HG03103 (cell line): ENCODE measurements at regions not wholly inside any gene's neighbourhood (a gene's known extent, or its start where the extent isn't known, plus 50 kb on each side); places are given as distances from the start of the nearest gene placed in this dataset.

Experiments used
- ATAC-seq: cut with Tn5 transposase; IDR thresholded peaks from one replicate; pipeline ENCODE4 v1.9.1; 2021; ENCODE audit warnings: low read depth; ENCODE audit not compliant: unreplicated experiment

GRCh38 chr10:131618587-131619267 lies 282.1 kb upstream of the PPP2R2D start:
- ATAC-seq: no peak

- no peak for ATAC-seq
Observed at GRCh38 chr10:131620314-131620713, 280.5 kb upstream of the PPP2R2D start.

DNA sequence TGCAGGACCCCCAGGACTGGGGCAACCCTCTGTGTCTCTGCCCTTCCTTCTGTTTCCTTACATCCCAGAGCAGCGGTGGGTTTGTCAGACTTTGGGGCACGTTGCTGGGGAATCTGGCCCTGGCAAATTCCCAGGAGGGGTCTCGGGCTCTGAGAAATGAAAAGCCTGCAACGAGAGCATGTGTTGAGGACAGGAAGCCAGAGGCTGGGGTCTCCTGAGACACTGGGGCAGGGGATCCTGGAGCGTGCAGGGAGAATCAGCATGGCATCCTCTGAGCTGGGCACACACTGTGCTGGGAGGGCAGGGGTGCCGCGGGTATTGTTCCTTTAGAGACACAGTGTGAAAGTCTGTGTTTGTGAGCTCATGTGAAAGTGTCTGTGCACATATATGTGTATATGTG lies 279.9 kb upstream of the PPP2R2D start:
- ATAC-seq: no peak

DNA sequence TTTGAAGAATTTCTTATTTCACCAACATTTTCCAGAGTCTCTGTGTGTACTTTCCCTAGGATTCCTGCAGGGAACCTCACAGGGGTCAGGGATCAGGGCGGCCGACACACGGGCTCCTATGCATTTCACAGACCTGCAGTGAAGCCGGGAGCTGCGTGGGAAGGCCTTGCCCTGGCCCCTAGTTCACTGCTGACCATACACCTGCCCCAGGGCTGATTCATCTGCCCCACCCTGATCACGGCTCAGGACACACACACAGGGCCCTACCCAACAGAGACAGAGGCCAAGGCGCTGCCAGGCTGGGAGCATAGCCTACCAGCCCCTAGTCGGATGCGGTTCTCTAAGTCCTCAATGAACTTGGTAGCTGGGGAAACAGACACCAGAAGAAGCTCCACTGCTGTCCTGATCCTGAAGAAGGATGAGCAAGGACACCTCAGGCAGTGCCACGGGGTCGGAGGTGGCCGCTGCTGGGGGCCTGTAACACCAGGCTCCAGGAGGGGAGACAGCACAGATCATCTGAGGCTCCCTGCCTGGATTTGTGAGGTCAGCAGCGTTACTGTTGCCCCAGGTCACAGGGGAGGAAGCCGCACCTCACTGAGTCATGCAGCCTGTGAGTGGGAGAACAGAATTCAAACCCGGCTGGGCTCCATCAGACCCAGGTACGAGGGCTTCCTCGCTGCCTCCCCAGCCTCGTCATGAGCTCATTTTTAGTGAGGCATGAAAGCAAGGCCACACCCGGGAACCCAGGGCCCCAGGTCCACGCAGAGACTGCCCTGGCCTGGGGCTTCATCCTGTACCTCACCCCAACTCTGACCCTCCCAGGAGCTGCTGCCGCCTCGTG lies 278.8 kb upstream of the PPP2R2D start:
- no peak for ATAC-seq

- ATAC-seq: no peak
Observed at GRCh38 chr10:131625041-131625440, 275.8 kb upstream of the PPP2R2D start.

DNA sequence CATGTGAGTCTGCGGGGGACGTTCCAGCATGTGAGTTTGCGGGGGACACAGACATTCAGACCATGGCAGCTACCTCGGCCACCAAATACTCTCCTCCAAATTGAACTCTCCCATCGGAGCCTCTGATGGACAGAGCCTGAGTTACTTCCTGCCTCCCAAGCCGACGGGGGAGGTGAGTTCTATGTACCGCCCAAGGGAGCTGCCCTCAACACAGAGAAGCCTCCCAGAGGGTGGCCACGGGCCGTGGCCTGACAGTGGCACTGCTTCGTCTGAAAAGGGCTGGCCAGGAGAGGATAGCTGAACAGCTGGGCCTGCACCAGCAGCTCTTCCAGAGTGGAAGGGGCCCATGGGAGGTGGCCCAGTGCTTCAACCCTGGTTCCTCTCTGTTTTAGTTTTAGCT lies 274.5 kb upstream of the PPP2R2D start:
- ATAC-seq: no peak

DNA sequence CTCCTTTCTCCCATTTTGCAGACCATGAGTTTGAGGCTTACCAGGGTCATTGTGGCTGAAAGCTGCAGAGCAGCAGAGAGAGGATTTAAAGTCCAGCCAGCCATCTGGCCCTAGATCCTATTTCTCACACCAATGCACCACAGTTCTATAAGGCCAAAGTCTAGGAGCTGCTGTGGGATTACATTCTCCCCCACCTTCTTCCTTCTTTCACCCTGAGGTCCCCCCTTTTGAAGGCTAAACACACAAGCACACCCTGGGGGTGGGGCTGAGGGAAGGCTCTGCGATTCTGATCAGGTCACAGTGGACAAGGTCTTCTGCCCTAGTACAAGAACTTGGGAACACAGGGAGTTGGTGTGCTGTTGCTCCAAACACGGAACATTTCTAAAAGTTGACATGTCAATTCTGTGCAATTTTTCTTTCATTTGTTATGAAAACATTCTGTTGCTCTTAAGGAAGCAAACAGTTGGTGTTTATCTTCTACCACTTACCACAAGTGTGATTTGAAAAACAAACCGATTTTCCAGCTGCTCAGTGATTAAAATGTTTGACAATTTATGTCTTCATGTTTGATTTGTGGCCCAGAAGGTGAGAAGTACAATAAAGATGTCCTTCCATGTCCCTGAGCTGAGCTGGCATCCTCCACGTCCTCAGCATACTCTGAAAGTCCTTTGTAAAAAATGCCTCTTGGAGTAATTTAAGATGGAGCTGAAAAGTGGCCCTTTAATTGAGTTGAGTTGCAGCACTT lies 271.6 kb upstream of the PPP2R2D start:
- no peak for ATAC-seq

- no peak for ATAC-seq
Observed at GRCh38 chr10:131630772-131631258, 270.0 kb upstream of the PPP2R2D start.

GRCh38 chr10:131631619-131632018 lies 269.2 kb upstream of the PPP2R2D start:
- no peak for ATAC-seq

GRCh38 chr10:131635564-131636015 lies 265.2 kb upstream of the PPP2R2D start:
- no peak for ATAC-seq

DNA sequence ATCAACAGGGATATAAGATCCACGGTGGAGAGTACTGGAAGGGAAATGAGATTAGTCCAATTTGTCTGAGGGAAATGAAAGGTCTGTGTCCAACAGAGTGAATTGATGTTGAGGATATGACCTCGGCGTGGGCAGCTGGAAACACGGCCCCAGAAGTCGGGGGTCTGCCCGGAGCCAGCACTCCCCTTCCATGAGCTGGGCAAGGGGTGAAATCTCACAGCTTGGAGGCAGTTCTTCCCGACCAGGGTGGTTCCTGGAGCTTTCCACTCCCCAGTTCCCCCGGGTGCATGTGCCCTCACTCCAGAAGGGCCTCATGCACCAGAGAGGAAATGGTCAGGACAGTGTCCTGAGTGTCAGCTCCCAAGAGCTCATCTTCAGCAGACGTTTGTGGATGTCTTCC lies 264.7 kb upstream of the PPP2R2D start:
- ATAC-seq: no peak

GRCh38 chr10:131636841-131637724 lies 263.7 kb upstream of the PPP2R2D start:
- ATAC-seq: no peak

DNA sequence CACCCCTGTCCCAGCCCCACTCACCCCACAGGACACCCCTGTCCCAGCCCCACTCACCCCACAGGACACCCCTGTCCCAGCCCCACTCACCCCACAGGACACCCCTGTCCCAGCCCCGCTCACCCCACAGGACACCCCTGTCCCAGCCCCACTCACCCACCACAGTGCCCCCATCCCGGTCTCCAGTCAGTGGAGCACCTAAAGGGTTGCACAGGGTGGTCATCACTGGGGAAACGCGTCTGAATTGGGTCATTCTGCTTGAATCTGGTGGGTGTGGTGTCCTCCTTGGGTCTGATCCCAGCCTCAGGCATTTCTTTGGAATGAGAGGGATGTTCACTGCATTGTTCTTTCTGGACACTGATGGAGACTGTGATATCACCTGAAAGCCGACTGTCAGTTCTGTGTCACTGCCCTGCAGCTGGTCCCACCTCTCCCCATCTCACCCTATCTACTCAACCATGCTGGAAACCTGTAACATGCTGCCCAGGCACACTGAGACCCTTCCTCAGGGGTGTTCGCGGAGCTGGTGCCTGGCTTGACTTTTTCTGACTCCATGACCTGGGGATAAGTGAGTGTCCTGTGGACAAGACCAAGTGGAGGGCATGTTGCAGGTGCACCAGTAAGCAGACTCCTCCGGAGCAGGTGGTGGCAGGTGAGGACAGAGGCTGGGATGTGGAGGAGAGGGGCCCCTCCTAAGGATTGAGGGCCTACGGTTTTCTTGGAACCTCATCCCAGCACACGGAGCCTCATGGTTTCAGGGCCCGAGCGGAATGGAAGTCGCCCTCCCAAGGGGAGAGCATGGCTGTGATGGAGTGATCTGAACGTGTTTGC lies 262.5 kb upstream of the PPP2R2D start:
- no peak for ATAC-seq

DNA sequence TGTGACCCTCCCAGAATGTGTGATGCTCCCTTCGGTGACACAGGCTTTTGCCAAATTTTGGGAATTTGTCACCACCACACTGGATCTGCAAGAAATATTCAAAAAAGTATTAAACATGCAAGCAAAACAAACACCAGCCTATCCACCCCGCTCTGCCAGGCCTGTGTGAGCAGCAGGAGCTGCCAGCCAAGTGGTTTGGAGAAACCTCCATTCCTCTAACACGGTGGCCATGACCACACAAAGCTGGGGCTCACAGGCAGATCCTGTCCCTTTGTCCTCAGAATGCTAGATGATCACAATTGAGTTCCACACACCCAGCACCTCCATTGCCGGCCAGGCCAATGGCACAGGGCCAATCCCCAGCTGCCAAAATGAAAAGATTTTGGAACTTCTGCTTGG lies 261.9 kb upstream of the PPP2R2D start:
- no peak for ATAC-seq

- ATAC-seq: no peak
Observed at GRCh38 chr10:131640045-131640644, 260.7 kb upstream of the PPP2R2D start.

DNA sequence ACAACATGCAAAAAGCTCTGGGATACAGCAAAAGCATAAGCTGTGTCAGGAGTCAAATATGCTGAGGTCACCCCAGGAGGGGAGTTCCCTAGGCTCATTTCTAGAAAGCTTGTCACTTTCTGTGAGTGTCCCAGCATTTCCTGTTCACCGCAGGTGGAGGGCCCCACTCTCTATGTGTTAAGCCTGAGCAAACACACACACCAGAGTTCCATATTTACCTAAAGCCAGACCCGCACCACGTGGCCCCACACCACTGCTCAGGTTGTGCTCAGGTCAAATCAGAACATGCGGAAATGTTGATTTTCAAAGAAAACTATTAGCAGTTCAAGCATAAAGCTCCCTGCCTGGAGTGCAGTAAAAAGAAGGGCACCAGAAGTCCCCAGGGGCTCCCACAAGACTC lies 259.6 kb upstream of the PPP2R2D start:
- peak; percentile 98 for ATAC-seq

DNA sequence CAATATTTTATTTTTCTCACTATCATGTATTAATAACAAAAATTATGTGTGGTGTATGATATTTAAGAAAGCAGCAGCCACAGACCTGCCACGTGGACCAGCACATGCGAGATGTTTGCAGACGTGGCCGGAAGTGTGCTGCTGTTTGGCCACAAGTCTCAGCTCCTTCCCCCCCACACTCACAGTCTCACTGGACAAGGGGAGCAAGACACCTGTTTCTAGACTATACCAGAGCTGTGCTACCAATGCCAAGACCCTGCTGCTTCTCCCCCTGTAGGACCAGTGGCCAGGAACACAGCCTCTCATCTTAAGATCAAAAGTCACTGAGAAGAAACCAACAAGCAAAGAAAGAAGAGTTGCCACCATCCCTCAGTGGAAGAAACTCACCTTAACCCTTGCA lies 258.9 kb upstream of the PPP2R2D start:
- ATAC-seq: no peak

DNA sequence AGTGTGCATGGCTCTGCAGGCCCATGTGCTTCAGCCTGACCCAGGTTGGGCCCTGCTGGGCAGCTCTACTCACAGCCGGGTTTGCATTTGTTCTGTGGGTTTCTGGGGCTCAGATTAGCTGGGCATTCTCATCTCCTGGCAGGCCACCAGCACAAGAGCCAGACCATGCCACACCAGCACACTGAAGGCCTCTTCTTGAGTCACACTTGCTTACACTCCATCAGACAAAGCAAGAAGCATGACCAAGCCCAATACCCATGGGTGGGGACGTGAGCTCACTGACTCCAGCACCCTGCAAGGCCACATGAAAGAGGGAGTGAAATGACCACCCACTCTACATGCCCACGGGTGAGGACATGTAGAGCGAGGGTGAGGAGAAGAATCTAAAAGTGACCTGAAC lies 257.8 kb upstream of the PPP2R2D start:
- ATAC-seq: no peak

DNA sequence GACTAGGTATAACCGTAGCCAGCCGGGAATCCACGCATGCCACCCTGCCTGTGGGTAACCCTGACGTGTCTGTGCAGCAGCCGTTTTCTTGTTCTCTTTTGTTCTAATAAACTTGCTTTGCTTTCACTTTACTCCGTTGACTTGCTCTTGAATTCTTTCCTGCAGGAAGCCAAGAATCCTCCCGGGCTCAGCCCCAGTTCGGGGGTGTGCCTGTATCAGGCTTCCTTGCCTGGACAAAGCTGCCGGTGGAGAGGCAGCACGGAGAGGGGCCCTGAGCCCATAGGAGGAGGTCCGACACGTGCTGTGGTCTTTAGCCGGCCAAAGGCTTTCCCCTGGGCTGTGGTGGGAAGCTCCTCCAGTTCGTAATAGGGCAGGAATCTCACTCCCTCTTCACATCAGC lies 256.5 kb upstream of the PPP2R2D start:
- ATAC-seq: no peak
